ENCODE measurements at regions not wholly inside any gene's neighbourhood (a gene's known extent, or its start where the extent isn't known, plus 50 kb on each side); places are given as distances from the start of the nearest gene placed in this dataset.

DNA sequence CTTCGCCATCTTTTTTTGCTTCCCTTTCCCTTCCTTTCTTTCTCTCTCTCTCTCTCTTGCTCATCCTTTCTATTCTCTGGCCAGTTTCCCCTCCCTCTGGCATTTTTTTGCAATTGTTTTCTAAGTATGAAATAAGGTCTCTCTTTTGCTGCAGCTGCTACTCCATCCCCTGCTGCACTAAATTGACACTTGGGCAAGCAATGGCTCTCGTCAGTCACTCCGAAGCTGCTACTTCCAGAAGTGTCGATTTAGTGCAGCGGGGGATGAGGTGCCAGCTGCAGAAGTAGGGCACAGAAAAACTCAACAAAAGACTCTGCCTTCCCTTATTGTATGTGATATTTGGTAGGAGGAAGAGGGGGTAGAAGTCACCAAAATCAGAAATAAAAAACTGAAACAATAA, 642.3 kb downstream of the RWDD3 start:
- TF ChIP-seq, protein P1, sequence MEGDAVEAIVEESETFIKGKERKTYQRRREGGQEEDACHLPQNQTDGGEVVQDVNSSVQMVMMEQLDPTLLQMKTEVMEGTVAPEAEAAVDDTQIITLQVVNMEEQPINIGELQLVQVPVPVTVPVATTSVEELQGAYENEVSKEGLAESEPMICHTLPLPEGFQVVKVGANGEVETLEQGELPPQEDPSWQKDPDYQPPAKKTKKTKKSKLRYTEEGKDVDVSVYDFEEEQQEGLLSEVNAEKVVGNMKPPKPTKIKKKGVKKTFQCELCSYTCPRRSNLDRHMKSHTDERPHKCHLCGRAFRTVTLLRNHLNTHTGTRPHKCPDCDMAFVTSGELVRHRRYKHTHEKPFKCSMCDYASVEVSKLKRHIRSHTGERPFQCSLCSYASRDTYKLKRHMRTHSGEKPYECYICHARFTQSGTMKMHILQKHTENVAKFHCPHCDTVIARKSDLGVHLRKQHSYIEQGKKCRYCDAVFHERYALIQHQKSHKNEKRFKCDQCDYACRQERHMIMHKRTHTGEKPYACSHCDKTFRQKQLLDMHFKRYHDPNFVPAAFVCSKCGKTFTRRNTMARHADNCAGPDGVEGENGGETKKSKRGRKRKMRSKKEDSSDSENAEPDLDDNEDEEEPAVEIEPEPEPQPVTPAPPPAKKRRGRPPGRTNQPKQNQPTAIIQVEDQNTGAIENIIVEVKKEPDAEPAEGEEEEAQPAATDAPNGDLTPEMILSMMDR (IDR thresholded peaks at IDR 0.05; ENCODE audit: insufficient read depth, low read length, poor library complexity, severe bottlenecking): no peak
- no peak for DNase-seq (ENCODE audit: low read depth)
- H3K27me3 ChIP-seq (ENCODE audit: control insufficient read depth, insufficient read depth, low read length): no peaks in the 10 kb centered on the region
- H3K36me3 ChIP-seq (ENCODE audit: control insufficient read depth, insufficient read depth, low read length): no peaks in the 10 kb centered on the region
- no peak overlapping the region for H3K4me3 ChIP-seq (ENCODE audit: low read depth, low read length)

DNA sequence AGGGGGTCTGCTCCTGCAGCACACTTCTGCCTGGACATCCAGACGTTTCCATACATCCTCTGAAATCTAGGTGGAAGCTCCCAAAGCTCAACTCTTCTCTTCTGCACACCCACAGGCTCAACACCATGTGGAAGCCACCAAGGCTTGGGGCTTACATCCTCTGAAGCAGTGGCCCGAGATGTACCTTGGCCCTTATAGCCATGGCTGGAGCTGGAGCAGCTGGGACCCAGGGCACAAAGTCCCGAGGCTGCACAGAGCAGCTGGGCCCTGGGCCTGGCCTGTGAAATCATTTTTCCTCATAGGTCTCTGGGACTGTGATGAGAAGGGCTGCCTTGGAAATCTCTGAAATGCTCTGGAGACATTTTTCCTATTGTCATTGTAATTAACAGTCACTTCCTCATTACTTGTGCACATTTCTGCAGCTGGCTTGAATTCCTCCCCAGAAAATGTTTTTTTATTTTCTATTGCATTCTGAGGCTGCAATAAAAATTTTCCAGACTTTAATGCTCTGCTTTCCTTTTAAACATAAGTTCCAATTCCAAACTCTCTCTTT, 645.6 kb downstream of the RWDD3 start:
- no peaks in the 10 kb centered on the region for H3K36me3 ChIP-seq (ENCODE audit: control insufficient read depth, insufficient read depth, low read length)
- DNase-seq (ENCODE audit: low read depth): no peak
- H3K4me3 ChIP-seq (ENCODE audit: low read depth, low read length): no peak overlapping the region
- TF ChIP-seq, protein P1 (IDR thresholded peaks at IDR 0.05; ENCODE audit: insufficient read depth, low read length, poor library complexity, severe bottlenecking): no peak
- H3K27me3 ChIP-seq (ENCODE audit: control insufficient read depth, insufficient read depth, low read length): no peaks in the 10 kb centered on the region

DNA sequence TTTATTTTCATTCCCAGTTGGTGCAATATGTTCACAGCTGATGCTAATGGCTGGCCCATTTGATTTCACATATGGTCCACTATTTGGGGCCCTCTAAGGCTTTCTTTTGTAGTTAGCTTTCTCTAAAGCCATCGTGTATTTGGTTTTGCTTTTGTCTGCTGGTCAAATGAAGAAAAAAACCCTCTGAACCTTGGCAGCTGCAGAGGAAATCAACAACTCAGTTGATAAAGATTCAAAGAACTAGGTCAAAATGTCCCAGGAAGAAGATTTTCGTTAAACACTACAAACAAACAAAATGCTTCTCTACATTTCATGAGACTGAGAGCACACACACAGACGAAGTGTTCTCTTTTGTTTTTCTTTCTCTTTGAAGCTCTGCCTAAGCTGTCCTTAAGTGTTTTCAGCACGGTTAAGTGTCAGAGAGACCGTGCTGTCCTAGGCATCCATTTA, 655.0 kb downstream of the RWDD3 start:
- no peak overlapping the region for H3K4me3 ChIP-seq (ENCODE audit: low read depth, low read length)
- no peaks in the 10 kb centered on the region for H3K27me3 ChIP-seq (ENCODE audit: control insufficient read depth, insufficient read depth, low read length)
- H3K36me3 ChIP-seq (ENCODE audit: control insufficient read depth, insufficient read depth, low read length): no peaks in the 10 kb centered on the region
- DNase-seq (ENCODE audit: low read depth): no peak
- TF ChIP-seq, protein P1 (IDR thresholded peaks at IDR 0.05; ENCODE audit: insufficient read depth, low read length, poor library complexity, severe bottlenecking): no peak

DNA sequence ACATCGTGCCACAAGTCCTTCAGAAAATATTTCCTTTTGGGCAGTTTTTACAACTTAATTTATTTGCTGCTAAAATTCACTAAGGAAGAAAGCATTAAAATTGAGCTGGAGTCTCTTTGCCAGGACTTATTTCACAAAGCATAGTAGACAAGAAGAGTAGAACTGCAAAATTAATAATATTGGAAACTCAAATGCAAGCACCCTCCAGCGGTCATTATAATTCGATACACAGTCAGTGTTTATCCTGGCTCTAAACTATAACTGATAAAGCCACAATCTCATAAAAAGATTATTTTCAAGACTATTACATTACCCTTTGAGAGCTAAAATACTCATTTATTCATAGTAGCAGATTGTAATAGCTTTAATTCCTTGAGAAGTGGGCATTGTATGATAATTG, 655.4 kb downstream of the RWDD3 start:
- no peak overlapping the region for H3K4me3 ChIP-seq (ENCODE audit: low read depth, low read length)
- TF ChIP-seq, protein P1 (IDR thresholded peaks at IDR 0.05; ENCODE audit: insufficient read depth, low read length, poor library complexity, severe bottlenecking): no peak
- no peak for DNase-seq (ENCODE audit: low read depth)
- no peaks in the 10 kb centered on the region for H3K27me3 ChIP-seq (ENCODE audit: control insufficient read depth, insufficient read depth, low read length)
- H3K36me3 ChIP-seq (ENCODE audit: control insufficient read depth, insufficient read depth, low read length): no peaks in the 10 kb centered on the region

GRCh38 chr1:95893921-95894320, 659.9 kb downstream of the RWDD3 start:
- DNase-seq (ENCODE audit: low read depth): no peak
- no peak overlapping the region for H3K4me3 ChIP-seq (ENCODE audit: low read depth, low read length)
- no peaks in the 10 kb centered on the region for H3K27me3 ChIP-seq (ENCODE audit: control insufficient read depth, insufficient read depth, low read length)
- TF ChIP-seq, protein P1 (IDR thresholded peaks at IDR 0.05; ENCODE audit: insufficient read depth, low read length, poor library complexity, severe bottlenecking): no peak
- no peaks in the 10 kb centered on the region for H3K36me3 ChIP-seq (ENCODE audit: control insufficient read depth, insufficient read depth, low read length)

DNA sequence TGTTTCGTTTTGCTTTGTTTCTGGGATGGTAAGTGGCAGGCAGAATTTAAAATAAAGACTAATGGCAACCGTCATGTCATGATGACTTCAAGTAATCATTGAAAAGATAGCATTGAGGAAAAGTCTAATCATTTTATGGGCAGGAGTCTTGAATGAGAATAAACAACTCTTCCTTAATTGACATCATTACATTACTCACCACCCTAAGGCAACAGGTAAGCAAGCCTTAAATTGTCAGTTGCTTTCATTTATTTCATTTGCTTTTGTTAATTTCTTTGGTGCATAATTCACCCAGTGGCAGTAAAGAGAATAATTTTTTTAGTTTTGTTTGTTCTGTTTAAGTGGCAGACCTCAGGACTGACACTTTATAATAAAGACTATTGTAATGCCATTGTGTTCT, 669.0 kb downstream of the RWDD3 start:
- Histone ChIP-seq H3K36me3 (ENCODE audit: control insufficient read depth, insufficient read depth, low read length) (no peaks in the 10 kb centered on the region), H3K4me3 (ENCODE audit: low read depth, low read length) (no peak overlapping the region), H3K27me3 (ENCODE audit: control insufficient read depth, insufficient read depth, low read length) (no peaks in the 10 kb centered on the region)
- TF ChIP-seq, protein P1 (IDR thresholded peaks at IDR 0.05; ENCODE audit: insufficient read depth, low read length, poor library complexity, severe bottlenecking): no peak
- no peak for DNase-seq (ENCODE audit: low read depth)
